PC-3 (cell line): ENCODE measurements at regions not wholly inside any gene's neighbourhood (a gene's known extent, or its start where the extent isn't known, plus 50 kb on each side); places are given as distances from the start of the nearest gene placed in this dataset.

Source experiments
- ATAC-seq: fragments of 200-7000 bp; cut with Tn5 transposase; 2 replicates; pipeline ENCODE4 v1.9.1; 2020; ENCODE audit warnings: mild to moderate bottlenecking, moderate library complexity
- BruUV-seq: library from RNA; stranded (reverse); fragments of 400-500 nt; replicated peaks from 2 replicates; lab custom pipeline; 2021; lab: Mats Ljungman, UMichigan
- CTCF ChIA-PET: fragments of 300-600 bp; sonication (Branson Sonifier 250); formaldehyde crosslinking; loops from one replicate; lab custom pipeline; 2022; ENCODE audit warnings: antibody characterized with exemption; lab: Charles Lee
- POLR2A ChIA-PET: fragments of 300-600 bp; sonication (Branson Sonifier 250); formaldehyde crosslinking; loops from one replicate; lab custom pipeline; 2022; ENCODE audit warnings: antibody characterized with exemption; ENCODE audit not compliant: unreplicated experiment; lab: Charles Lee
- DNase-seq: peaks from one replicate; pipeline ENCODE4 v3.0.0-alpha.2; 2015
- H2AFZ ChIP-seq: fragments of 300-600 bp; sonication (generic); 2 replicates; pipeline ENCODE4 v1.6.0; 2016; ENCODE audit warnings: antibody characterized with exemption, low read length
- H3F3A ChIP-seq: fragments of 300-600 bp; sonication (generic); one replicate; pipeline ENCODE4 v1.6.0; 2017; ENCODE audit warnings: antibody characterized with exemption, low read length, control low read depth, mild to moderate bottlenecking; ENCODE audit not compliant: unreplicated experiment
- H3K27ac ChIP-seq: fragments of 300-600 bp; sonication (generic); 2 replicates; pipeline ENCODE4 v1.5.1; 2016; ENCODE audit warnings: mild to moderate bottlenecking, low read length
- H3K27me3 ChIP-seq: fragments of 300-600 bp; sonication (generic); 2 replicates; pipeline ENCODE4 v1.6.1; 2016; ENCODE audit warnings: low read length, mixed read lengths
- H3K36me3 ChIP-seq: fragments of 300-600 bp; sonication (generic); 2 replicates; pipeline ENCODE4 v1.6.1; 2016; ENCODE audit warnings: low read depth, mixed run types, low read length, mixed read lengths
- H3K4me1 ChIP-seq: fragments of 300-600 bp; sonication (generic); 2 replicates; pipeline ENCODE4 v1.5.1; 2016; ENCODE audit warnings: low read length; ENCODE audit not compliant: insufficient read depth
- H3K4me2 ChIP-seq: fragments of 300-600 bp; sonication (generic); 2 replicates; pipeline ENCODE4 v1.6.0; 2016; ENCODE audit warnings: low read length
- H3K4me3 ChIP-seq: fragments of 300-600 bp; sonication (generic); 2 replicates; pipeline ENCODE4 v1.5.1; 2016; ENCODE audit warnings: mild to moderate bottlenecking, low read length, mixed read lengths
- H3K79me2 ChIP-seq: fragments of 300-600 bp; sonication (generic); 2 replicates; pipeline ENCODE4 v1.6.1; 2017; ENCODE audit warnings: low read length, mixed read lengths
- H3K9ac ChIP-seq: fragments of 300-600 bp; sonication (generic); 2 replicates; pipeline ENCODE4 v1.6.0; 2016; ENCODE audit warnings: mild to moderate bottlenecking, low read length
- H3K9me2 ChIP-seq: fragments of 300-600 bp; sonication (generic); replicated peaks from 2 replicates; pipeline ENCODE4 v1.6.1; 2016; ENCODE audit warnings: mixed run types, low read length, mixed read lengths
- H3K9me3 ChIP-seq: fragments of 300-600 bp; sonication (generic); 2 replicates; pipeline ENCODE4 v1.6.1; 2016; ENCODE audit warnings: low read length, mixed read lengths
- H4K20me1 ChIP-seq: fragments of 300-600 bp; sonication (generic); 2 replicates; pipeline ENCODE4 v1.6.1; 2016; ENCODE audit warnings: low read length, mixed read lengths
- CTCF ChIP-seq: fragments of 300-600 bp; sonication (generic); conservative IDR thresholded peaks from 2 replicates; pipeline ENCODE4 v1.5.1; 2017; ENCODE audit warnings: antibody characterized with exemption, low read depth, mild to moderate bottlenecking, low read length
- EZH2 ChIP-seq: fragments of 300-600 bp; sonication (generic); IDR thresholded peaks from one replicate; pipeline ENCODE4 v1.6.1; 2017; ENCODE audit warnings: antibody characterized with exemption, mild to moderate bottlenecking, low read length; ENCODE audit not compliant: unreplicated experiment
- EZH2phosphoT487 ChIP-seq: fragments of 300-600 bp; sonication (generic); IDR thresholded peaks from 2 replicates; pipeline ENCODE4 v1.6.1; 2018; ENCODE audit warnings: mild to moderate bottlenecking, antibody characterized with exemption, low read length, borderline replicate concordance
- intact Hi-C: fragments of 100-400 bp; cut with micrococcal nuclease; formaldehyde crosslinking; loops from 2 replicates; pipeline ENCODE4 v1.9.0; 2023

- Histone ChIP-seq H3K9me2 (no peaks in the 10 kb centered on the region), H2AFZ (no peak overlapping the region), H3K36me3 (no peaks in the 10 kb centered on the region), H3K27me3 (peaks cover 10% of the 10 kb centered on the region; the same call in 1 of the 2 replicates), H3K9me3 (no peaks in the 10 kb centered on the region), H3K79me2 (no peaks in the 10 kb centered on the region), H3F3A (no peaks in the 10 kb centered on the region), H3K4me1 (no peaks in the 10 kb centered on the region), H4K20me1 (no peaks in the 10 kb centered on the region), H3K4me3 (no peak overlapping the region), H3K9ac (no peak overlapping the region), H3K4me2 (no peak overlapping the region), H3K27ac (no peak overlapping the region)
- no TSS peak for BruUV-seq
- intact Hi-C loops = no loop called here
- POLR2A ChIA-PET = no interaction called here
- CTCF ChIA-PET = no interaction called here
- DNase-seq (no peak), ATAC-seq (no peak)
- no peak for TF ChIP-seq EZH2phosphoT487
- TF ChIP-seq EZH2 = no peak
- no peak for TF ChIP-seq CTCF
Measured at GRCh38 chr1:61000327-61000726, 82.0 kb upstream of the NFIA start.

GRCh38 chr1:60998786-60999185, 83.6 kb upstream of the NFIA start:
- Histone ChIP-seq H3K9ac (no peak overlapping the region), H3K36me3 (no peaks in the 10 kb centered on the region), H3K79me2 (no peaks in the 10 kb centered on the region), H2AFZ (no peak overlapping the region), H3F3A (no peaks in the 10 kb centered on the region), H4K20me1 (no peaks in the 10 kb centered on the region), H3K27ac (no peak overlapping the region), H3K27me3 (no peaks in the 10 kb centered on the region), H3K4me1 (no peaks in the 10 kb centered on the region), H3K9me2 (no peaks in the 10 kb centered on the region), H3K9me3 (no peaks in the 10 kb centered on the region), H3K4me2 (no peak overlapping the region), H3K4me3 (no peak overlapping the region)
- TF ChIP-seq EZH2 = no peak
- TF ChIP-seq CTCF = no peak
- ChIA-PET CTCF (no interaction called here), POLR2A (no interaction called here)
- BruUV-seq = no TSS peak
- ATAC-seq (no peak), DNase-seq (no peak)
- intact Hi-C loops = no loop called here

- Histone ChIP-seq H3K27ac (no peak overlapping the region), H2AFZ (no peak overlapping the region), H3K9ac (no peak overlapping the region), H3K9me3 (no peaks in the 10 kb centered on the region), H3K36me3 (no peaks in the 10 kb centered on the region), H3K79me2 (no peaks in the 10 kb centered on the region), H4K20me1 (no peaks in the 10 kb centered on the region), H3K4me1 (peaks cover 12% of the 10 kb centered on the region), H3K27me3 (no peaks in the 10 kb centered on the region), H3F3A (peaks cover 6% of the 10 kb centered on the region), H3K4me2 (no peak overlapping the region), H3K9me2 (no peaks in the 10 kb centered on the region), H3K4me3 (no peak overlapping the region)
- BruUV-seq = no TSS peak
- ChIA-PET POLR2A (interaction anchor here (0.6 kb wide), 1 partner anchor 782 kb away, joined by 5 read pairs; no protein-coding TSS in a partner anchor), CTCF (no interaction called here)
- intact Hi-C loops = no loop called here
- no peak for ATAC-seq
- TF ChIP-seq CTCF = no peak
- TF ChIP-seq EZH2 = no peak
- TF ChIP-seq EZH2phosphoT487 = no peak
- no peak for DNase-seq
Measured at GRCh38 chr1:60994828-60995492, 87.4 kb upstream of the NFIA start.
